Heart left ventricle (tissue), 16 donors: ENCODE measurements at regions not wholly inside any gene's neighbourhood (a gene's known extent, or its start where the extent isn't known, plus 50 kb on each side); places are given as distances from the start of the nearest gene placed in this dataset.
A peak's percentile ranks its signal among the peaks of the same experiment; 100 is the strongest.

Experiments
- ATAC-seq, 4 donors: fragments of 200-7000 bp; cut with Tn5 transposase; one replicate each; pipeline ENCODE4 v1.9.1; 2020 to 2022; ENCODE audit warnings: moderate library complexity in 4 of 4, mild to moderate bottlenecking in 3 of 4, moderate number of reproducible peaks in 1 of 4
- DNase-seq, 5 donors: peaks; one replicate each; pipeline ENCODE4 v3.0.0-alpha.2; 2020
- H3K27ac ChIP-seq, 12 donors: fragments of 200-600 bp; sonication (generic) in 4 of 12; one replicate each; pipeline versions ENCODE4 v1.5.0 to v1.8.0; 2016 to 2022; ENCODE audit warnings: mild to moderate bottlenecking in 2 of 12
- H3K27me3 ChIP-seq, 9 donors: fragments of 200-600 bp; sonication (generic) in 2 of 9; one replicate each; pipeline versions ENCODE4 v1.5.1 to v1.8.0; 2016 to 2022; ENCODE audit warnings: mild to moderate bottlenecking in 3 of 9
- H3K36me3 ChIP-seq, 9 donors: fragments of 200-600 bp; sonication (generic) in 2 of 9; one replicate each; pipeline versions ENCODE4 v1.5.0 to v1.8.0; 2018 to 2022; ENCODE audit warnings: mild to moderate bottlenecking in 2 of 9
- H3K4me1 ChIP-seq, 12 donors: fragments of 200-600 bp; sonication (generic) in 4 of 12; one replicate each; pipeline versions ENCODE4 v1.5.0 to v1.8.0; 2016 to 2022; ENCODE audit warnings: mild to moderate bottlenecking in 3 of 12
- H3K4me3 ChIP-seq, 12 donors: fragments of 200-600 bp; sonication (generic) in 4 of 12; one replicate each; pipeline versions ENCODE4 v1.5.0 to v1.8.0; 2017 to 2022; ENCODE audit warnings: mild to moderate bottlenecking in 9 of 12, moderate library complexity in 4 of 12
- H3K9me3 ChIP-seq, 12 donors: fragments of 200-600 bp; sonication (generic) in 4 of 12; one replicate each; pipeline versions ENCODE4 v1.5.0 to v1.8.0; 2016 to 2022; ENCODE audit warnings: mild to moderate bottlenecking in 1 of 12
- POLR2A ChIP-seq, 2 donors: fragments of 450-650 bp; IDR thresholded peaks; one replicate each; pipeline ENCODE4 v1.6.1; 2017; ENCODE audit warnings: antibody characterized with exemption in 2 of 2, mild to moderate bottlenecking in 2 of 2, moderate library complexity in 2 of 2
- WGBS, 4 donors: extraction: QIAGEN DNeasy Blood & Tissue Kit in 2 of 4; methylation state at CpG; one replicate each; pipeline versions ENCODE4 v1.1.5 to v1.1.7; 2013 to 2018; 5-methylcytosine and 5-hydroxymethylcytosine counted together
- intact Hi-C, 10 donors: fragments of 100-400 bp; cut with DNase I; formaldehyde crosslinking; loops; one replicate each; pipeline versions ENCODE4 v1.11.1 to v1.14.2; 2022
- TF ChIP-seq, protein P1 (sequence below), 12 donors: fragments of 200-600 bp; sonication (generic) in 4 of 12; IDR thresholded peaks; one replicate each; pipeline versions ENCODE4 v1.5.0 to v1.8.0; 2018 to 2022; ENCODE audit warnings: antibody characterized with exemption in 12 of 12, mild to moderate bottlenecking in 5 of 12
- donor health status: ischemic (EF 13 %, LVEDD 7.1; RV severe dilation, severe dysfunction).
- donor health status: healthy with polysubstance abuse.
- donor health status: DM: no; HTN: yes; CAD: no.
- donor health status: DM: no; HTN: no; CAD: no.
- donor health status: ischemic (EF 25% LVEDD 6.9; RV normal size, moderate dysfunction).
- donor health status: ischemic (EF 25% LVEDD 5.7; RV mildly dilated, moderate dysfunction).
- donor health status: healthy.
- donor health status: DM: yes; HTN: yes; CAD: no.
- donor health status: ischemic (EF 35%, LVEDD 5.7; RV mildly dilated, moderate dysfunction).
- donor health status: nonischemic (EF 11% LVEDD 7.7; RV severe dilation, severe dysfunction).
- donor health status: DM: yes; HTN: yes; CAD: no.
- donor health status: PGD.
- donor health status: ischemic (EF 29% LVEDD 5.4; RV normal size, mild dysfunction).
- donor health status: nonischemic (EF 23%, LVEDD 6.1; RV moderate dilation, normal function).

DNA sequence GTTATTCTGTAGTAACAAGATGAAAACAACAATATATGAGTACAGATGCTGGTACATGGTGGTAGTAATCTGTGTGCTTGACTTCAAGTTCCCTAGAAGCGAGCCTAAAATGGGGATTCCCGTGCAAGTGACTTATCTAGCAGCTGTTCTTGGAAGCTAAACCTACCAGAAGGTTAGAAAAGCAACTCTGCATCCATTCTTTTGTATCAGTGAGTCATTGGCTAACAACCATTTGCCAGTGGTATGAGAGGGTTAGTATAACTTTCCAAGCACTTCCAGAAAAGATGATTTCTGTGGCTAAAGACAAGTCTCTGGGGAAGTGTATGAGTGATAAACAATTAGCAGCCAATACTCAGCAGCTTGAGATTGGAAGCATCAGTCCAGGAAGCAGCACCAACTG is 787.7 kb upstream of the CDH6 start:
- no peak for DNase-seq
- Histone ChIP-seq H3K36me3 (no peaks in the 10 kb centered on the region), H3K27ac (no peak overlapping the region), H3K27me3 (no peaks in the 10 kb centered on the region), H3K9me3 (no peaks in the 10 kb centered on the region), H3K4me1 (no peaks in the 10 kb centered on the region), H3K4me3 (no peak overlapping the region)
- TF ChIP-seq POLR2A (IDR thresholded peaks at IDR 0.05), result no peak
- TF ChIP-seq, protein P1, sequence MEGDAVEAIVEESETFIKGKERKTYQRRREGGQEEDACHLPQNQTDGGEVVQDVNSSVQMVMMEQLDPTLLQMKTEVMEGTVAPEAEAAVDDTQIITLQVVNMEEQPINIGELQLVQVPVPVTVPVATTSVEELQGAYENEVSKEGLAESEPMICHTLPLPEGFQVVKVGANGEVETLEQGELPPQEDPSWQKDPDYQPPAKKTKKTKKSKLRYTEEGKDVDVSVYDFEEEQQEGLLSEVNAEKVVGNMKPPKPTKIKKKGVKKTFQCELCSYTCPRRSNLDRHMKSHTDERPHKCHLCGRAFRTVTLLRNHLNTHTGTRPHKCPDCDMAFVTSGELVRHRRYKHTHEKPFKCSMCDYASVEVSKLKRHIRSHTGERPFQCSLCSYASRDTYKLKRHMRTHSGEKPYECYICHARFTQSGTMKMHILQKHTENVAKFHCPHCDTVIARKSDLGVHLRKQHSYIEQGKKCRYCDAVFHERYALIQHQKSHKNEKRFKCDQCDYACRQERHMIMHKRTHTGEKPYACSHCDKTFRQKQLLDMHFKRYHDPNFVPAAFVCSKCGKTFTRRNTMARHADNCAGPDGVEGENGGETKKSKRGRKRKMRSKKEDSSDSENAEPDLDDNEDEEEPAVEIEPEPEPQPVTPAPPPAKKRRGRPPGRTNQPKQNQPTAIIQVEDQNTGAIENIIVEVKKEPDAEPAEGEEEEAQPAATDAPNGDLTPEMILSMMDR (IDR thresholded peaks at IDR 0.05), result no peak
- 39 to 56% (median 53%) methylated on average over 2 of the region's 2 CpGs for WGBS, 4 donors
- intact Hi-C loops, result no loop called here
- no peak for ATAC-seq

DNA sequence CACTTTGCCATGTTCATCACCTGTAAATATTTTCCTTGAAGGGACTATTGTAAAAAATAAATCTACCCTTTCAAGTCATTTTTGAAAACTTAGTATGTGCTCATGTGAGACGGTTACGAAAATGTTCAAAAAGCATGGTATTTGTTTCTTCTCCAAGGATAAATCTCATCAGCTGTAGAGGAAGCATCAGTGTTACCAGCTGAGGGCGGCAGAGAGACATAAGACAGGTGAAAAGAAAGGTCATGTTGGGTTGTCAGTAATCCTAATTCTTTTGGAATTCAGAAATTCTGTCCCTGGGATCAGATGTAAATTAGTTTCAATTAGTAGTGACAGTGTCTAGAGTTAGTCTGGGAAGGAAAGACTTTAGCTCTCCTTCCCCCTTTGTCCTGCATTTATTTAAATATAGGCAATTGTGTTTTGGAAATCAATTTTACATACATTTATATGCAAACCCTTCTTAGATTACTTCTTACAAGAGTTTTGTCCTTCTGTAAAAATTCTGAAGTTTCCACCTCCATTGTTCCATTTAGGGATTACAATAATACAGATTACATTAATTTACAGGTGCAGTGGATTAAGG is 791.9 kb upstream of the CDH6 start:
- ATAC-seq, result no peak
- 33 to 45% (median 40%) methylated on average over 3 of the region's 3 CpGs for WGBS, 4 donors

DNA sequence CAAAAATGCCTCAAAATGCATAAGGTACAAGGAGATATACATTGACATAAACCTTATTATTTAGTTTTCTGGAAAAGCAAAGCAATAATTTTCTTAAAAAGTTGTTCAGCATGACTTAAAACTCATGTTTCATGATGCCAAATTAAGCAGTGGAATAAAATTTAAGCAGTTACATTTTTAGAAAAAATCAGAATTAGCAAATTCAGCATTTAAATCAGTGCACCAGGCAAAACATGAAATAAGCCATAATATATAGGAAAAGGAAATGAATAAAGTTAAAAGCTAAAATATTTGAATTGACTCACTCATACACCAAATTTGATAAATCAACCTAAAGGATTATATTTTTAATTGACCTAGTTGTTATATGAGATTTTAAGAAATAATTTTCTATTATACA is 795.1 kb upstream of the CDH6 start:
- no peak for ATAC-seq
- no peaks in the 10 kb centered on the region for H3K4me1 ChIP-seq
- intact Hi-C loops, result loop anchor here in 1 of 10 donors (10.0 kb wide), 1 partner anchor 876 kb away; no protein-coding TSS in a partner anchor
- H3K27me3 ChIP-seq, result no peaks in the 10 kb centered on the region
- no peaks in the 10 kb centered on the region for H3K9me3 ChIP-seq
- no peak overlapping the region for H3K27ac ChIP-seq
- TF ChIP-seq, protein P1 (IDR thresholded peaks at IDR 0.05), result no peak
- no peak for TF ChIP-seq POLR2A (IDR thresholded peaks at IDR 0.05)
- no peak for DNase-seq
- no peaks in the 10 kb centered on the region for H3K36me3 ChIP-seq
- no peak overlapping the region for H3K4me3 ChIP-seq

More for the DNA sequence above, 791.9 kb upstream of the CDH6 start:
- Histone ChIP-seq H3K9me3 (no peaks in the 10 kb centered on the region), H3K4me3 (no peak overlapping the region), H3K27ac (no peak overlapping the region), H3K4me1 (no peaks in the 10 kb centered on the region), H3K27me3 (no peaks in the 10 kb centered on the region), H3K36me3 (no peaks in the 10 kb centered on the region)
- intact Hi-C loops, result loop anchor here in 5 of 10 donors (5.0 kb wide), 1 partner anchor 831 kb away; no protein-coding TSS in a partner anchor
- no peak for TF ChIP-seq POLR2A (IDR thresholded peaks at IDR 0.05)
- TF ChIP-seq, protein P1 (IDR thresholded peaks at IDR 0.05), result peak in 10 of 12 donors; percentile 22 to 55 (median 44)
- DNase-seq, result peak in 2 of 5 donors; percentile 17 to 28

DNA sequence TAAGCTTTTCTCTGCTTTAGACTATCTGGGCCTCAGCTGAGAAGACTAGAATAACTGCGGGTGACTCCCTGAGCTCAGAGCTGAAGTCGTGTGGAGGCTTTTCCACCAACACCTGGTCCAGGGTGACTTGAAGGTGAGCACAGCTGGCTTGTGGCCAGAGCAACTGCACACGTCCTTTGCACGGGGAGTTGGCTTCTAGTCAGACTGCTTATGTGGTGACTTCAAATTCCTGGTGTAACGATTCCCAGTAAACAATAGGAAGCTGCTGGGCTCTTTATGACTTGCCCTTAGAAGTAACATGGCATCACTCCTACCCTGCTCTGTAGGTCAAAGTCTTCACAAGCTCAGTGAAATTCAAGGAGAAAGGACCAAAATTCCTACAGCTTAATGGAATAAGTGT is 800.6 kb upstream of the CDH6 start:
- Histone ChIP-seq H3K9me3 (no peaks in the 10 kb centered on the region), H3K36me3 (no peaks in the 10 kb centered on the region), H3K27me3 (no peaks in the 10 kb centered on the region), H3K4me1 (no peaks in the 10 kb centered on the region), H3K4me3 (no peak overlapping the region), H3K27ac (no peak overlapping the region)
- intact Hi-C loops, result loop anchor here in 1 of 10 donors (10.0 kb wide), 1 partner anchor 882 kb away; no protein-coding TSS in a partner anchor
- TF ChIP-seq POLR2A (IDR thresholded peaks at IDR 0.05), result no peak
- TF ChIP-seq, protein P1 (IDR thresholded peaks at IDR 0.05), result no peak
- DNase-seq, result no peak
- no peak for ATAC-seq
- WGBS, 4 donors, result 47 to 54% (median 50%) methylated on average over 5 of the region's 5 CpGs
